ENCODE measurements at regions not wholly inside any gene's neighbourhood (a gene's known extent, or its start where the extent isn't known, plus 50 kb on each side); places are given as distances from the start of the nearest gene placed in this dataset.
A peak's percentile ranks its signal among the peaks of the same experiment; 100 is the strongest.

DNA sequence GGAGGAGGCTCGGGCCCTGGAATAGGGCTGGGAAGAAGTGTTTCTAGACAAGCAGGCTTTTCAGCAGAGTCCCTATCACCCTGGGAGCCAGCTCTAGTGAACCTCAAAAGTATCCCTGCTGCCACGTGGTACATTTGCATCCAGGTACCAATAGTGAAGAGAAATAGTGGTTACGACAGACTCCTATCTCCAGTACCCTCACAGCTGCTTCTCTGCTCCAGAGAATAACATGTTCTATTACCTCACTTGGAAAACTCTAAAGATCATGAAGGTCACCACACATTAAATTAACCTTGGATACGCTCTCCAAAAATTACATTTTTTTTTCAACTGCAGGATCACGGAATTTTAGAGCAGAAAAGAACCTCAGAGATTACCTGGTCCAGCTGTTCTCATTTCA is 230.4 kb upstream of the PLD5 start:
- no peak for DNase-seq
- H3K27ac Mint-ChIP-seq = no peak overlapping the region
- CTCF ChIA-PET = no interaction called here
- no peaks in the 10 kb centered on the region for H3K27me3 Mint-ChIP-seq
- no peaks in the 10 kb centered on the region for H3K36me3 Mint-ChIP-seq
- H3K4me3 Mint-ChIP-seq = no peak overlapping the region
- no peaks in the 10 kb centered on the region for H3K9me3 Mint-ChIP-seq
- no peaks in the 10 kb centered on the region for H3K4me1 Mint-ChIP-seq

GRCh38 chr1:242754125-242754524 is 229.6 kb upstream of the PLD5 start:
- H3K27ac Mint-ChIP-seq = no peak overlapping the region
- DNase-seq = no peak
- H3K27me3 Mint-ChIP-seq = no peaks in the 10 kb centered on the region
- H3K4me3 Mint-ChIP-seq = no peak overlapping the region
- CTCF ChIA-PET = no interaction called here
- no peaks in the 10 kb centered on the region for H3K4me1 Mint-ChIP-seq
- no peaks in the 10 kb centered on the region for H3K9me3 Mint-ChIP-seq
- no peaks in the 10 kb centered on the region for H3K36me3 Mint-ChIP-seq

GRCh38 chr1:242747233-242747632 is 222.7 kb upstream of the PLD5 start:
- Mint-ChIP-seq H3K4me1 (no peaks in the 10 kb centered on the region), H3K36me3 (no peaks in the 10 kb centered on the region), H3K4me3 (no peak overlapping the region)

GRCh38 chr1:242745079-242745478 is 220.6 kb upstream of the PLD5 start:
- CTCF ChIA-PET = no interaction called here
- no peak for DNase-seq

More at GRCh38 chr1:242747233-242747632, 222.7 kb upstream of the PLD5 start:
- no peak for DNase-seq
- Mint-ChIP-seq H3K27me3 (no peaks in the 10 kb centered on the region), H3K27ac (no peak overlapping the region), H3K9me3 (peaks cover 10% of the 10 kb centered on the region)
- CTCF ChIA-PET = no interaction called here

GRCh38 chr1:242743983-242744780 is 219.7 kb upstream of the PLD5 start:
- CTCF ChIA-PET = no interaction called here
- Mint-ChIP-seq H3K27ac (peak overlapping the region; percentile 33), H3K27me3 (no peaks in the 10 kb centered on the region), H3K4me3 (no peak overlapping the region), H3K4me1 (no peaks in the 10 kb centered on the region), H3K36me3 (no peaks in the 10 kb centered on the region), H3K9me3 (peaks cover 15% of the 10 kb centered on the region)
- no peak for DNase-seq

More at GRCh38 chr1:242745079-242745478, 220.6 kb upstream of the PLD5 start:
- Mint-ChIP-seq H3K27me3 (no peaks in the 10 kb centered on the region), H3K4me3 (no peak overlapping the region), H3K4me1 (no peaks in the 10 kb centered on the region), H3K36me3 (no peaks in the 10 kb centered on the region), H3K27ac (no peak overlapping the region), H3K9me3 (peaks cover 15% of the 10 kb centered on the region)

DNA sequence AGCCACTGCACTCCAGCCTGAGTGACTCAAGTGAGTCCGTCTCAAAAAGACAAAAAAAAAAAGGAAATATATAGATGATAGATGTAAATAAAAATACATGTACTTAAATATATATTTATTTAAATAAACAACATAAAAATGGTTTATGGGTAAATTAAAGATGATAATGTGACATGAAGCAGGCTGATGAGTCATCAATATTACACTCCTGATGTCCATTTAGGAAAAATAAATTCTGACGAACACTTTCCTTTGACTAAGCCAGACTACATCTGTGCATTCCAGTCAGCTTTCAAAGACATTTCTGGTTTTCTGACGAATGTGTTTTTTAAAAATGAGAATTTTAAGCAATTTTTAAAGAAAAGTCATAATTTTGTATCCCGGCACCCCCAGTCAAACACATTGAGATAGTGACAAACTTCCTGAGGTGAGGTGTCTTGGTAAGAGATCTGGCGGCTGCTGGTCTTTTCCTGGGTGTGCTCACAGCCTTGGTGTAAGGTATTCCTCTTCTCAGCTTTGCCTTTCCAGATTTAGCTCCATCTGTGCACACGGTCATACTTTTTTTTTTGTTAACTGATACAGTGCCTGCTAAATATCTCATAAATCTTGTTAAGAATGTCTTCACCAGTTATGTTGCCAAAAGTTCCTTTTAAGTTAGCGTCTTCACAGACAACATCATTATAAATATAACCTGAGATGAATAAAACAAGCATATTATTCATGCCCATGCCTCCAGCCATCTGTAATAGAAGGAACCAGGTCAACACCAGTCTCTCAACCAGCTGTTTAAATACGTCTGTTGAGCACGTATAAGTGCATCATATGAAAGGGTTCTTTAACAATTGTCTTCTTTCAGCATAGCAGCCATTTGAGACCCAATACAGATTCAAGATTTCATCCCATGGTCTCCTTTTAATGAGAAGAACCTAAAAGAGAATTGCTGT is 214.5 kb upstream of the PLD5 start:
- H3K27ac Mint-ChIP-seq = no peak overlapping the region
- no peak for DNase-seq
- CTCF ChIA-PET = no interaction called here
- H3K4me1 Mint-ChIP-seq = no peaks in the 10 kb centered on the region
- peaks cover 4% of the 10 kb centered on the region for H3K9me3 Mint-ChIP-seq
- H3K36me3 Mint-ChIP-seq = no peaks in the 10 kb centered on the region
- H3K27me3 Mint-ChIP-seq = no peaks in the 10 kb centered on the region
- no peak overlapping the region for H3K4me3 Mint-ChIP-seq

GRCh38 chr1:242736611-242737010 is 212.1 kb upstream of the PLD5 start:
- peaks cover 6% of the 10 kb centered on the region for H3K9me3 Mint-ChIP-seq
- H3K4me3 Mint-ChIP-seq = no peak overlapping the region
- CTCF ChIA-PET = no interaction called here
- no peak for DNase-seq
- no peaks in the 10 kb centered on the region for H3K36me3 Mint-ChIP-seq
- no peaks in the 10 kb centered on the region for H3K4me1 Mint-ChIP-seq
- no peak overlapping the region for H3K27ac Mint-ChIP-seq
- H3K27me3 Mint-ChIP-seq = no peaks in the 10 kb centered on the region

GRCh38 chr1:242735323-242735722 is 210.8 kb upstream of the PLD5 start:
- Mint-ChIP-seq H3K27me3 (no peaks in the 10 kb centered on the region), H3K27ac (no peak overlapping the region), H3K36me3 (no peaks in the 10 kb centered on the region), H3K4me1 (no peaks in the 10 kb centered on the region), H3K4me3 (no peak overlapping the region), H3K9me3 (peaks cover 2% of the 10 kb centered on the region)
- DNase-seq = no peak
- CTCF ChIA-PET = no interaction called here

GRCh38 chr1:242731446-242731845 is 206.9 kb upstream of the PLD5 start:
- H3K9me3 Mint-ChIP-seq = peaks cover 4% of the 10 kb centered on the region
- CTCF ChIA-PET = no interaction called here
- no peaks in the 10 kb centered on the region for H3K27me3 Mint-ChIP-seq
- no peaks in the 10 kb centered on the region for H3K36me3 Mint-ChIP-seq
- H3K27ac Mint-ChIP-seq = no peak overlapping the region
- no peak overlapping the region for H3K4me3 Mint-ChIP-seq
- no peaks in the 10 kb centered on the region for H3K4me1 Mint-ChIP-seq
- no peak for DNase-seq

DNA sequence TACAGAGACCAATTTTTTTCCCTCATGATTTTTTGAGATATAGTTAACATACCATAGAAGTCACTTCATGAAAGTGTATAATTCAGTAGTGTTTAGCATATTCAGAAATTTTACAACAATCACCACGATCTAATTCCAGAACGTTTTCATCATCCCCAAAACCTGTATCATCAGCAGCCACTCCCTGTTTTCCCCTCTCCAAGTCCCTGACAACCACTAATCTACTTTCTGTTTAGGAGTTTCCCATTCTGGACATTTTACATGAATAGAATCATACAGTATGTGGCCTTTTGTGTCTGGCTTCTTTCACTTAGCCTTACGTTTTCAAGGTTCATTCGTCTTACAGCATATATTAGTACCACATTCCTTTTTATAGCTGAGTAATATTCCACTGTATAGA is 204.2 kb upstream of the PLD5 start:
- no peaks in the 10 kb centered on the region for H3K4me1 Mint-ChIP-seq
- no peak for DNase-seq
- CTCF ChIA-PET = no interaction called here
- no peaks in the 10 kb centered on the region for H3K27me3 Mint-ChIP-seq
- no peaks in the 10 kb centered on the region for H3K36me3 Mint-ChIP-seq
- peaks cover 8% of the 10 kb centered on the region for H3K9me3 Mint-ChIP-seq
- no peak overlapping the region for H3K27ac Mint-ChIP-seq
- no peak overlapping the region for H3K4me3 Mint-ChIP-seq

DNA sequence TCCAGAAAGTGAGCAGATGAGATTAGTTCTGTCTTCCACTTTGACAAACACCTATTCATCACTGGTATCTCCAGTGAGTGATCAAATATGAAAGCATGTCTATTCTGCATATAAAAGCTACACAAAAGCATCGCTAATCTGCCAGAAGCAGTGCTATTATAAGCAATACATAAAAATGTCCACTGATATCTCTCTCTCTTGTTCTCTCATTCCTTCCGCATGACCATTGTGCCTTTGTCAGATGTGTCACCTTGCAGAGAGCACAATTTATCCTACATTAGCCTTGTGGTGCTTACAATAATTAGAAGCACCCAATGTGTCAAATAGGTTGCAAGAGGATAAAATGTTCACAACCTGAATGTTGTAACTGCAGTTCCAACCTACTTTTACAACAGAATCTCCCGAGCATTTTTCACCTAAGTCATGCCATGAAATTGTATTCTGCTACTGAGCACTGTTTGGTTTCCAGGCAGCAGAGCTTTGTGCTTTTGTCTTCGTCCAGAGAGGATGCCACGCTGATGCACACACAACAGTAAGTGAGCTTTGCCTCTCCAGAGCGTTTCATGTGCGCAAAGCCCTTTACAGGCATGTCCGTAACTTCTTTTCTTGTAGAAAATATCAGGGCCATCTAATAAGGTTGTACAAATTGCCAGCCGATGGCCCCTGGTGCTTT is 198.7 kb upstream of the PLD5 start:
- H3K27ac Mint-ChIP-seq = no peak overlapping the region
- peaks cover 14% of the 10 kb centered on the region for H3K9me3 Mint-ChIP-seq
- DNase-seq = no peak
- no peak overlapping the region for H3K4me3 Mint-ChIP-seq
- H3K27me3 Mint-ChIP-seq = no peaks in the 10 kb centered on the region
- CTCF ChIA-PET = interaction anchor here (0.7 kb wide), 1 partner anchor 725 kb away, joined by 3 read pairs; no protein-coding TSS in a partner anchor
- no peaks in the 10 kb centered on the region for H3K4me1 Mint-ChIP-seq
- H3K36me3 Mint-ChIP-seq = no peaks in the 10 kb centered on the region

- Mint-ChIP-seq H3K9me3 (peaks cover 11% of the 10 kb centered on the region), H3K27ac (no peak overlapping the region), H3K4me1 (no peaks in the 10 kb centered on the region), H3K27me3 (no peaks in the 10 kb centered on the region), H3K4me3 (no peak overlapping the region), H3K36me3 (no peaks in the 10 kb centered on the region)
- no peak for DNase-seq
- CTCF ChIA-PET = no interaction called here
These were observed 194.5 kb upstream of the PLD5 start for GRCh38 chr1:242718967-242719366.

- H3K27ac Mint-ChIP-seq = no peak overlapping the region
- CTCF ChIA-PET = no interaction called here
- H3K36me3 Mint-ChIP-seq = no peaks in the 10 kb centered on the region
- no peaks in the 10 kb centered on the region for H3K4me1 Mint-ChIP-seq
- H3K27me3 Mint-ChIP-seq = no peaks in the 10 kb centered on the region
- peaks cover 4% of the 10 kb centered on the region for H3K9me3 Mint-ChIP-seq
- no peak overlapping the region for H3K4me3 Mint-ChIP-seq
- no peak for DNase-seq
These were observed 187.8 kb upstream of the PLD5 start for GRCh38 chr1:242712248-242712647.

GRCh38 chr1:242710847-242711246 is 186.3 kb upstream of the PLD5 start:
- CTCF ChIA-PET = no interaction called here
- peaks cover 4% of the 10 kb centered on the region for H3K9me3 Mint-ChIP-seq
- no peak overlapping the region for H3K4me3 Mint-ChIP-seq
- H3K27me3 Mint-ChIP-seq = no peaks in the 10 kb centered on the region
- no peaks in the 10 kb centered on the region for H3K36me3 Mint-ChIP-seq
- no peaks in the 10 kb centered on the region for H3K4me1 Mint-ChIP-seq
- H3K27ac Mint-ChIP-seq = no peak overlapping the region
- no peak for DNase-seq

Measured in activated naive CD4-positive, alpha-beta T cell treated with anti-CD3 and anti-CD28 coated beads, Interleukin-2, amount 10 ng/mL, durations not matched to agents 7 days and 5 days (primary cell).